H1 (cell line): ENCODE measurements at regions not wholly inside any gene's neighbourhood (a gene's known extent, or its start where the extent isn't known, plus 50 kb on each side); places are given as distances from the start of the nearest gene placed in this dataset.

Source experiments
- BRCA1 ChIP-seq: IDR thresholded peaks from 2 replicates; pipeline ENCODE4 v1.6.1; 2012; ENCODE audit warnings: low read depth, low read length, improper control_type of control experiment
- CHD2 ChIP-seq: IDR thresholded peaks from 2 replicates; pipeline ENCODE4 v1.6.1; 2012; ENCODE audit warnings: low read length, improper control_type of control experiment
- CTCF ChIP-seq, 3 experiments: IDR thresholded peaks; 1 replicate in 2 of 3; 2 replicates in 1 of 3; pipeline versions ENCODE4 v1.5.1 to v1.6.1; 2011; ENCODE audit warnings: low read length in 3 of 3, mild to moderate bottlenecking in 3 of 3, inconsistent platforms in 2 of 3, low read depth in 1 of 3, moderate library complexity in 1 of 3; ENCODE audit not compliant: insufficient read depth in 1 of 3; ENCODE audit errors: control extremely low read depth in 1 of 3
- JUND ChIP-seq: IDR thresholded peaks from 2 replicates; pipeline ENCODE4 v1.6.1; 2011; ENCODE audit warnings: mild to moderate bottlenecking, improper control_type of control experiment, low read length
- MAX ChIP-seq: IDR thresholded peaks from 2 replicates; pipeline ENCODE4 v1.6.1; 2012; ENCODE audit warnings: inconsistent platforms
- NRF1 ChIP-seq: IDR thresholded peaks from 2 replicates; pipeline ENCODE4 v1.6.1; 2011; ENCODE audit warnings: mild to moderate bottlenecking, low read depth, low read length, improper control_type of control experiment
- POLR2A ChIP-seq, 2 experiments: IDR thresholded peaks; 1 replicate in 1 of 2; 2 replicates in 1 of 2; pipeline ENCODE4 v1.6.1; 2011; ENCODE audit warnings: low read depth in 2 of 2, low read length in 2 of 2, mild to moderate bottlenecking in 2 of 2; ENCODE audit errors: control extremely low read depth in 1 of 2
- SIX5 ChIP-seq: IDR thresholded peaks from 2 replicates; pipeline ENCODE4 v1.6.1; 2011; ENCODE audit warnings: mild to moderate bottlenecking, low read depth, low read length
- SP1 ChIP-seq: IDR thresholded peaks from 2 replicates; pipeline ENCODE4 v1.6.1; 2011; ENCODE audit warnings: low read depth, low read length
- SP2 ChIP-seq: IDR thresholded peaks from 2 replicates; pipeline ENCODE4 v1.6.1; 2012; ENCODE audit warnings: mild to moderate bottlenecking, low read length, inconsistent platforms
- TAF1 ChIP-seq: IDR thresholded peaks from 2 replicates; pipeline ENCODE4 v1.6.1; 2011; ENCODE audit warnings: mild to moderate bottlenecking, low read depth, low read length
- ZNF274 ChIP-seq: IDR thresholded peaks from 2 replicates; pipeline ENCODE4 v1.7.0; 2012; ENCODE audit warnings: low read length, borderline replicate concordance; ENCODE audit errors: extremely low read depth

- no peak for TF ChIP-seq JUND
- no peak for TF ChIP-seq TAF1
- no peak for TF ChIP-seq CHD2
- TF ChIP-seq ZNF274, result no peak
- TF ChIP-seq POLR2A (IDR thresholded peaks at IDR 0.05; ENCODE audit: control extremely low read depth in 1 of 2, low read depth in 2 of 2, low read length in 2 of 2), result no peak
- TF ChIP-seq CTCF (IDR thresholded peaks at IDR 0.05; ENCODE audit: control extremely low read depth in 1 of 3, insufficient read depth in 1 of 3, low read depth in 1 of 3, low read length in 3 of 3), result no peak
- no peak for TF ChIP-seq NRF1
- TF ChIP-seq MAX, result no peak
- TF ChIP-seq SP1, result no peak
- no peak for TF ChIP-seq BRCA1
- TF ChIP-seq SP2, result no peak
- no peak for TF ChIP-seq SIX5
These were observed 128.3 kb upstream of the SPATA13 start for GRCh38 chr13:24032252-24032651.
